Fibroblast of gingiva (primary cell): ENCODE measurements at regions not wholly inside any gene's neighbourhood (a gene's known extent, or its start where the extent isn't known, plus 50 kb on each side); places are given as distances from the start of the nearest gene placed in this dataset.
"Not testable (repeated sequence)": the region's sequence is repeated elsewhere in the genome, so short reads cannot be mapped to it uniquely, and the experiment has no call there.

Experiments used
- DNase-seq: peaks from one replicate; pipeline ENCODE4 v3.0.0-alpha.2; 2011; ENCODE audit warnings: low read depth

GRCh38 chr3:13149330-13150108, 76.3 kb upstream of the IQSEC1 start:
- no peak for DNase-seq

DNA sequence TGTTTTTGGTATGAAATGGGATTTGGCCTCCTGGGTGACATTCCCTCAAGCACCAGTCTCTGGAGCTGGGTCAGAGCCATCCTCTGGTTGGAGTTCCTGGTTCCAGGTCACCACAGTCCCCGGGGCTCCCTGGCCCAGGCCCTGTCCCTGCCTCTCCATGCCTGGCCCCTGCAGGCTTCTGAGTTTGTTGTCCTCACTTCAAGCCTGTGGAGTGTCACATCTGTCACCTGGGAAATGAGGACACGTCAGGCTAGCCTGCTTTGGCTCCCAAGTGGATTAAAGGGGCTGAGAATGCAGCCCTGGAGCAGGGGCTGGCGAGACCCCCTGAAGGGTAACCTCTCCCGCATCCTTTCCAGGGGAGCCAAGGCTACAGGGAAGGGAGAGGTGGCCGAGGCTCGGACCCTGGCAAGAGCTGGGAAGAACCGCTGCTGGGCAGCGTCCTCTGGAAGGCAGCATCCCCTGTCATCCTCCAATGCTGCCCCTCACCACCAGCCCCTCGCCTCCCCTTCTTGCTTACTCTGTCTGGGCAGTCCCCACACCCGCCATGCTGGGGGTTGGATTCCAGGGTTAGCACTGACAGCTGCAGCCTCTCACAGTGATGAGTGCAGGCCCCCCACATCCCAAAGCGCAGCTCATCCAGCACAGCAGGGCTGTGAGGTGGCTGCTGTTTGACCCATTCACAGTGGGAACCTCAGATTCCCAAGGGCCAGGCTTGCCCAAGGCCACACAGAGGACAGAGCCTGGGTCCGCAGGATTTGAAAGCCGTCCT, 75.5 kb upstream of the IQSEC1 start:
- no peak for DNase-seq

- DNase-seq, result no peak
These were observed 74.9 kb upstream of the IQSEC1 start for GRCh38 chr3:13148126-13148525.

GRCh38 chr3:13147344-13147743, 74.1 kb upstream of the IQSEC1 start:
- no peak for DNase-seq

DNA sequence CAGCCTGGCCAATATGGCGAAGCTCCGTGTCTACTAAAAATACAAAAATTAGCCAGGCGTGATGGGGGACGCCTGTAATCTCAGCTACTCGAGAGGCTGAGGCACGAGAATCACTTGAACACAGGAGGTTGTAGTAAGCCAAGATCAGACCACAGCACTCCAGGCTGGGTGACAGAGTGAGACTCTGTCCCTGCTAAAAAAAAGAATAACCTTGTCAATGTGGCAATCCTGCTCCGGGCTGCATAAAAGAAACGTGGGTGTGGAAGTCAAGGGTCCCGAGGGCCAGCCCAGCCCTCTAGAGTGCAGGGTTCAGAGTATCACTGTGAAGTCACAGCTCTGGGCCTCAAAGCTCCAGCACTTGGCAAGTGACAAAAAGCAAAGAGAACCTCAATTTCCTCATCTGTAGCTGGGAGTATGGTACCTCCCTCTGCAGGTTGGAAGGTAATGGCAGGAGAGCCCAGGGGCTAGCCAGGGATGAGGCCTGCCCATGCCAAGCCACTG, 73.5 kb upstream of the IQSEC1 start:
- DNase-seq, result no peak

GRCh38 chr3:13145826-13146642, 72.8 kb upstream of the IQSEC1 start:
- DNase-seq, result no peak

GRCh38 chr3:13145131-13145825, 72.0 kb upstream of the IQSEC1 start:
- DNase-seq, result no peak

- no peak for DNase-seq
These were observed 71.2 kb upstream of the IQSEC1 start for GRCh38 chr3:13144163-13145023.

DNA sequence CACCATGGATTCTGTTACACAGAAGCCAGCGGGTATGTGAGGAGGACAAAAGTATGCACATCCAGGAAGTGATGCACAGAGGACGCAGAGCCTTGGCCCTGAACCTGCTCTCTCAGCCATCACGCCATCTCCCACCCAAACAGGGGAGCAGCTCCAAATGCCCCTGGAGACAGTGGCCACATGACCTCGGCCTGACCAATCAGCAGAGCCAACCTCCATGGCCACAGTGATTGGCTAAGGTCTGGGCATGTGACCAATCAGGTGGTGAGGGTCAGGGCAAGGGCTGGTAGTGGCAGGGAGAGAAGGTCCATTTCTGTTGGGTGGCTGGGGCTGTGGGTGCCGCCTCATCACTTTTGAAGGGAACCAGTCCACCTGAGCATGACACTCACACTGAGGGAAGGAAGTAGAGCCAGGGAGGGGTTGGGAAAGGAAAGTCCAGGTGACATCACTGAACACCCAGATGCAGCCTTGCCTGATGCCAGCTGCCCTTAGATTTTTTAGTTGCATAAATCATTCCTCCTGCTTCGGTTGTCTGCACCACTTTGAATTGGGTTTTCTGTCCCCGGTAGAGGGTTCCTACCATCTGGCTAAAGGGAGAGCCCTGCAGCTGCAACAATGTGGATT, 70.3 kb upstream of the IQSEC1 start:
- DNase-seq, result no peak

- no peak for DNase-seq
These were observed 69.5 kb upstream of the IQSEC1 start for GRCh38 chr3:13142552-13143380.

DNA sequence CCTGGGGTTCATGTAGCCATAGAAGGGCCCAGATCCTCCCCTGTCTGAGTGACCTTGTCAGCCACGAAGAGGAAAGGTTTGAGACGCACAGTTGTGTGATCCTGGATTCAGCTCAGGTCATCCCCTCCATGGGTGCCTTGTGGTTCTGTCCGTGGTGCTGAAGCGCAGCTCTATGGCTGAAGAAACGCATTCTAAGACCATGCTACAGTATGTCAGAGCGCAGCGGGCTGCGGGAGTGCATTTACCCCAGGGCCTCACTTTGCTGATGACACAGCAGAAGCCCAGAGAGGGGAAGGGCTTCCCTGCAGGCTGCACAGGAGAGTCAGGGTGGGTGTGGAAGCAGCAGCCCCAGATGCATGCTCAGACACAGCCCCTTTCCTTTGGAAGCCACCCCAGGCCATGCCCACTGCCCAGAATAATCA, 68.8 kb upstream of the IQSEC1 start:
- DNase-seq, result no peak

- no peak for DNase-seq
These were observed 68.0 kb upstream of the IQSEC1 start for GRCh38 chr3:13141183-13141582.

- DNase-seq, result no peak
These were observed 67.4 kb upstream of the IQSEC1 start for GRCh38 chr3:13140596-13140995.

DNA sequence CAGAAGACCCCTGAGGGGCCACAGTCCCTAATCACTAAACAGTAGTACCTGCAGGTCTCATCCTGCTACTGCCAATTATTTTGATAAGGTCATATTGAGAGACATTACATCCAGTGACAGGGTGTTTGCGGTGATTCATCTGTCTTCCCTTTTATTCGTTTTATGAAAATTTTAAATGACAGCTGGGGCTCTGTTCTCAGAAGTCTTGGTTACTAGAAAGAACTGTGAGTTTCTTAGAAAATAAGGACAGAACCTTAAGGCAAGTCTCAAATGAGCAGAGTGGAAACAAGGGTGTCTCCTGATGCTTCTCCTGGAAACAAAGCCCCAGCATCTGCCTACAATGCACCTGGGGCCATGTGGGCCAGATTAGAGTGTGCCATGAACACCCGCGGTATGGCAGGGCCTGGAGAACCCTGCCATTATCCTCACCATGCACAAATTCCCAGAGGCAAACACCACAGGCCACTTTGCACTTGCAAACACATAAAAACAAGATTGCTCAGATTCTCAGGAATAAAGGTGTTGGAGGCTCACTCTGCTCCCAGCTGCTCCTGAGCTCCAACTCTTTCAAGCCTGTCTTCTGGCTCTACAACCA, 66.3 kb upstream of the IQSEC1 start:
- no peak for DNase-seq

GRCh38 chr3:13138833-13139145, 65.6 kb upstream of the IQSEC1 start:
- DNase-seq, result no peak

DNA sequence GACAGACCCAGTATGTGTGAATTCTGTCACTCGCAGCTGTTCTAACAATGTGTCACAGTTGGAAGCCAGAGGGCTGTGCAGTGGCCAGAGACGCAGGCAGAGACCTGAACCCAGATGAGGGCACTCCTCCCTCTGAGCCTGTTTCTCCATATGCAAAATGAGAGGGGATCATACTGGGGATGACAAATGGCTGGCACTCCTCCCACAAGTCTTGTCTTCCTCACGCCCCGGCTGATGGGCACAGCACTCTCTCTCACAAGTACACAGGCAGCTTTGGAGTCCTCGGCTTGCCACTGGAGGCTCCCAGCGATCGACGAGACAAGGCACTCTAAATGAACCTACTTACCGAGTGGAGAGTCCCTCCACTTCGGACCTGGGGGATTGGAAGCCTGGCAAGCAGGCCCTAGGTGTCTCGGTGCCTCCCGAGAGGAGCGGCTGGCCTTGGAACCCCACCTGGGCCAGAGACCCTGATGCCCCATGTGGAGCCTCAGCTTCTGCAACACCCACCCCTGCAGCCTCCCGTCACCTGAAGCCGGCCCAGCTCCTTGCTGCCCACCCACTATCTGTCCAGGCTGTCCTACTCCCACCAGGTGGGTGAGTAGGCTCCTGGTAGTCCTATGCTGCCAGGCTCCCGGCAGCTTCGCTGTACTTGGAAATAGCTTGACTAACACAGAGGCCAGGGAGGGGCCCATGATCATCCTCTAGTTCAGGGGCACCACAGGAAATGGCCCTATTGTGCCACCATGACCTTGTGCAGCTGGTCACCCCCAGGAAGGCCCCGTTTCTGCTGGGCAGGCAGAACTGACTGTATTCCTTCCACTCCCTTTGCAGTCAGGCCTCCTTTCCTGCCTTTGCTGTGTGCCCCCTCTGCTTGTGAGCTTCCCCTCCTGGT, 65.0 kb upstream of the IQSEC1 start:
- DNase-seq, result no peak

GRCh38 chr3:13136848-13137247, 63.6 kb upstream of the IQSEC1 start:
- not testable (repeated sequence) for DNase-seq

DNA sequence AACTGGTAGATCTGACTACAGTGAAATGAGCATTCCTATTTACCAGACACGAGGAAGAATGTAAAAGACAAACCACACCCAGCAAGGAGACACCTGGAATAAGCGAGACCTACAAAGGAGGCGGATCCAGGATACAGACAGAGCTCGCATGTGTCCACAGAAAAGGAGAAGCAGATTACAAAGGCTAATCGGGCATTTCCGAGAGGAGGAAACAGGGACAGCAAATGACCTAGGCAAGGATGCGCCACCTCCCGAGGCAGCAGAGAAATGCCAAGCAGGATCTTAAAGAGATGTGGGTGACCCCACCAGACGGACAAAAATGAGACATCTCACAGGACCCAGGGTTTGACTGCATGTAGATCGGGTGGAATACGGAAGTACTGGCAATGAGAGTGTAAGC, 63.2 kb upstream of the IQSEC1 start:
- DNase-seq, result no peak
